Kidney glomerular epithelial cell (primary cell): ENCODE measurements at regions not wholly inside any gene's neighbourhood (a gene's known extent, or its start where the extent isn't known, plus 50 kb on each side); places are given as distances from the start of the nearest gene placed in this dataset.

Experiments
- DNase-seq: peaks from one replicate; lab custom pipeline; 2025; lab: John Stamatoyannopoulos, UW

GRCh38 chr13:64311948-64312347, 2896.3 kb upstream of the PCDH20 start:
- DNase-seq, result no peak

GRCh38 chr13:64311112-64311511, 2895.5 kb upstream of the PCDH20 start:
- DNase-seq, result no peak

- DNase-seq, result no peak
Measured at GRCh38 chr13:64305246-64305645, 2889.6 kb upstream of the PCDH20 start.

- no peak for DNase-seq
Measured at GRCh38 chr13:64300239-64300638, 2884.6 kb upstream of the PCDH20 start.

- no peak for DNase-seq
Measured at GRCh38 chr13:64293923-64294322, 2878.3 kb upstream of the PCDH20 start.

- DNase-seq, result peak; percentile 6
Measured at GRCh38 chr13:64289702-64290101, 2874.1 kb upstream of the PCDH20 start.

GRCh38 chr13:64283926-64284325, 2868.3 kb upstream of the PCDH20 start:
- DNase-seq, result no peak

- peak; percentile 61 for DNase-seq
Measured at GRCh38 chr13:64278493-64278892, 2862.8 kb upstream of the PCDH20 start.

GRCh38 chr13:64277097-64277496, 2861.4 kb upstream of the PCDH20 start:
- DNase-seq, result no peak

GRCh38 chr13:64276232-64276631, 2860.6 kb upstream of the PCDH20 start:
- no peak for DNase-seq

- no peak for DNase-seq
Measured at GRCh38 chr13:64274481-64275217, 2859.0 kb upstream of the PCDH20 start.

- no peak for DNase-seq
Measured at GRCh38 chr13:64273780-64274179, 2858.1 kb upstream of the PCDH20 start.

GRCh38 chr13:64272681-64273080, 2857.0 kb upstream of the PCDH20 start:
- DNase-seq, result no peak

- DNase-seq, result no peak
Measured at GRCh38 chr13:64266024-64266423, 2850.4 kb upstream of the PCDH20 start.

- no peak for DNase-seq
Measured at GRCh38 chr13:64263285-64263684, 2847.6 kb upstream of the PCDH20 start.

- DNase-seq, result no peak
Measured at GRCh38 chr13:64256751-64257150, 2841.1 kb upstream of the PCDH20 start.

GRCh38 chr13:64255988-64256387, 2840.3 kb upstream of the PCDH20 start:
- DNase-seq, result no peak

- no peak for DNase-seq
Measured at GRCh38 chr13:64248371-64249065, 2832.9 kb upstream of the PCDH20 start.

GRCh38 chr13:64239372-64239771, 2823.7 kb upstream of the PCDH20 start:
- DNase-seq, result peak; percentile 83

- DNase-seq, result no peak
Measured at GRCh38 chr13:64234255-64234654, 2818.6 kb upstream of the PCDH20 start.

- no peak for DNase-seq
Measured at GRCh38 chr13:64223016-64223415, 2807.4 kb upstream of the PCDH20 start.

GRCh38 chr13:64206430-64207225, 2791.0 kb upstream of the PCDH20 start:
- no peak for DNase-seq

GRCh38 chr13:64202517-64202916, 2786.9 kb upstream of the PCDH20 start:
- no peak for DNase-seq
